Stimulated activated CD8-positive, alpha-beta memory T cell treated with anti-CD3 and anti-CD28 coated beads, Interleukin-7, amount 100 ng/mL, for 48 hours (primary cell): ENCODE measurements at regions not wholly inside any gene's neighbourhood (a gene's known extent, or its start where the extent isn't known, plus 50 kb on each side); places are given as distances from the start of the nearest gene placed in this dataset.
"Not testable (repeated sequence)": the region's sequence is repeated elsewhere in the genome, so short reads cannot be mapped to it uniquely, and the experiment has no call there.

Source experiments
- DNase-seq, 2 donors: peaks; one replicate each; pipeline ENCODE4 v3.0.0-alpha.2; 2020; ENCODE audit warnings: low read depth in 1 of 2; ENCODE audit errors: extremely low read depth in 1 of 2

DNA sequence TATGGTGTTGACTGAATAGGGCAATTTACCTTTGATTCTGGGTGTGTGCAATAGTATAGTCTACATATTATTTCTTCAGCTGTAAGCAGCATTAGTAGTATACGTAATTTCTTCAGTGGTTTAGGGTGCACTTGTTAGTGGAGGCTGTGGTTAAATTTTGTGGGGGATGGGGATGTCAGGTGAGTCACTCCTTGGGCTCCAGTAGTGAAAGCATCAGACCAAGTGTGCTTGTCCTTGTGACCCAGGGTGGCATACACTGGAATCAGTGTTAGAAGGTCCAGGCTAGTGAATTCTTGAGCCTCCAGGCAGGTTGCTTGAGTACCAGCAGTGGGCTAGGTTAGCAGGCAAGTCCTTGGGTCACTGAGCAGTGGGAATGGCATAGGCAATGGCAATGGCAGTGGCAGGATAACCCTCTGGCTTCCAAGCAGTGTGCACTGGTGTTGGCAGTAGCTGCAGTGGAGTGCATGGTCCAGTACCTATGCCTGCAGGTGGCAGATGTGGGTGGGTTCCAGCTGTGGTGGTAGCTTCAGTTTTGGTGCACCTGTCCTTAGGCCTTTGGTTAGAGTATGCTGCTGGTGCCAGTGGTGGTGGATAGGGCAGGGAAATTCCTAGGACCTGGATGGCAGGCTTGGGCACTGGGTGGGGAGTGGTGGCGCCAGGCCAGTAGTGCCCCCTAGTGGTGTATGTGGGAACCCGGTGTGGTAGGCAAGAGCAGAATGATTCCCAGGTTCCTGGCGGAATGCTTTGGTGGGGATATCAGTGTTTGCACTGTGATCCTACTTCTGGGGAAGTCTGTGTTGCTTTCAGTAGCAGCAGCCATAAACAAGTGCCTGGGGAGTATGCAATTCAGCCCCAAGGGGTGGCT, 531.0 kb downstream of the SMARCA1 start:
- DNase-seq = no peak

- DNase-seq = no peak
Observed at GRCh38 chrX:128975745-128976144, 547.5 kb downstream of the SMARCA1 start.

GRCh38 chrX:128973033-128973432, 550.3 kb downstream of the SMARCA1 start:
- no peak for DNase-seq

DNA sequence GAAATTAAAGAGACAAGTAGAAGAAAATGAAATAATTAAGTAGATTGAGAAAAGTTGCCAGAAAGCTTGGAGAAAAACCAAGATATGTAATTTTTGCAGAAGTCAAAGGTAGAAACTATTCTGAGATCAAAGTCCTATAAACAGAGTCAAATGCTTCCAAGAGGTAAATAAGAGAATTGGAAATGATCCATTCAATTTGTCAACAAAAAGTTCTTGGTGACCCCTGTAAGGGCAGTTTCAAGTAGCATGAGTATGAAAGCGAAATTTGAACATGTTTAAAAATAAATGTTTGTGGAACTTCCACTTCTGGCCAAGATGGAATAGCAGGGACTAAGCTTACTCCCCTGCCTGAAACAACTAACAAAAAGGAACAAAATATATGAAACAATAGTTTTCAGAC, 562.0 kb downstream of the SMARCA1 start:
- no peak for DNase-seq

GRCh38 chrX:128954697-128955096, 568.6 kb downstream of the SMARCA1 start:
- DNase-seq = not testable (repeated sequence)

GRCh38 chrX:128931071-128931470, 592.2 kb downstream of the SMARCA1 start:
- no peak for DNase-seq

DNA sequence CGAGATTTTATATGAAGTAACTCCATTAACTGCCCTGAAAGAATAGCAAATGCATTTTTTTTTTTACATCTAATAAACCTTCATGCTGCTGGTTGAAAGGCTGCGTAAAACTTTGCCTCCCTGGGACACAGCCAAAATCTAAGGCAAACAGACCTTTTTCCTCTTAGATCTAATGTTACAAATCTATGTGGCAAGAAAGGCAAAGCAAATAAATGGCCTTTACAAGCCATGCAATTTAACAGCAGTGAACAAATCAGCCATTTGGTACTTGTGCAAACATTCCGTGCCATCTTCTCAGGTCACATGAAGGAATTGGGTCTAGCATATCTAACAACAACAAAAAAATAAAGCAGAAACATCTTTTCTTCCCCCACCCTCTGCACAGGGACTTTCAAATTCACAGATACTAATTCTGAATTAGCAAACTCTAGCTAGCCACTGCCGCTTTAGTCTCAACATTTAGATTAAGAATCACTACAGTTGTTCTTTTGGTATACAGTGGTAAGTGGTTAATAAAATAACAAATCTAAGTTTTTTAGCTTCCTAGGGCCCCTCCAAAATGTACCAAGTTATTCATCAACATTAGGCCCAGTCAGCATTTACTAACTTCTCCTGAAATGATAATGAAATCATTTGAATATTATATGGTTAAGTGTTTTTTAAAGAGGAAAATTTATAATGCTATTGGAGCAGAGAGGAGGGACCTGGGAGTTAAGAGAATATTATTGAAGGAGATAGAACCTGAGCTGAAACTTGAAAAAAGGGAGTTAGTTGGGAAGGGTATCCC, 593.8 kb downstream of the SMARCA1 start:
- no peak for DNase-seq

DNA sequence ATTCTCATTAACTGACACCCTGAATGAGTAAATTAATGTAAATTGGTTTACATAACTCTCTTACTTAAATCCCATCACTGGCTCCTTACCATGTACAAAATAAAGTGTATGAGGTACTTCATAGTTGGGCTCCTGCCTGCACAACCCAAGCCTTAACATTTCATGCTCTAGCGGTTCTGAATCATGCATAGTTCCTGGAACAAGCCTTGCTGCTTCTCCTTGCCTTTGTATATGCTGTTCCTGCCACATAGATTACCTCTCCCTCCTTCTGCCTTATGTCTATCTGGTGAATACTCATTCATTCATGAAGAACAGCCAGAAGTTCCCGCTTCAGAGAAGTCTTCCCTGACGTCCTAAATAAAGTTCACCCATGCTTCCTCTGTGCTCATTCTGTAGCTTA, 594.7 kb downstream of the SMARCA1 start:
- no peak for DNase-seq

DNA sequence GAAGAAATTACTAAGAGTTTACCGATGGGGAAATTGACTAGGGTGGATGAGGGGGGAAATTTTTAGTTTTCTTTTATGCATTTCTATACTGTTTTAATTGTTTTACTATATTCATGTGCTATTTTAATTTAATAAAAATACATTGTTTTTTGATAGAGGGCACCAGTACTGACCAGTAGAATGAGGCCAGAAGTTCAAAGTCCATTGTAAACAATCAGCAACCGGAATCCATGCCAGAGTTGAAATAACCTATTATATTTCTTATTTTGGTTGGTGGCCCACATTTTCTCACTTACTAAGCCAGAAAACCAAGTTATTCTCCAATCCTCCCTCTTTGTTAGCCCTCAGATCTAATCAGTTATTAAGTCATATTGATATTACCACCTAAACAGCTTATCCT, 595.9 kb downstream of the SMARCA1 start:
- DNase-seq = no peak

DNA sequence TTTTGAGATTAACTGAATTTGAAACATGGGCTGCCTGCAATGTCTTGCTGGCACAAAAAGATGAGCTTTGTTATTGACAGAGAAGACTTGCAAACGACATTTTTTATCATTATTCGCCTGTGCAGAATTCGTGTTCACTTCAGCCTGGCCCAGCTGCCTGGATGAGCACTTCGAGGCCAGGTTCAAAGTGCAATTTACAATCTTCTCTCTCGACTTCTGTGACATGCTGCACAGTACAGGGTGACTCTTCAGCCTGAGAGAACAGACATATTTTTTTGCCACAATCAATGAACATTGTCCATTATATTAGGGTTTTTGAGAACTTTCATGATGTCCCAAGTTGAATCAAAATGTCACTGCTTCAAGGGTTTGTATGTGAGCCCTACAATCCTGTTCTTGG, 616.5 kb downstream of the SMARCA1 start:
- DNase-seq = no peak

DNA sequence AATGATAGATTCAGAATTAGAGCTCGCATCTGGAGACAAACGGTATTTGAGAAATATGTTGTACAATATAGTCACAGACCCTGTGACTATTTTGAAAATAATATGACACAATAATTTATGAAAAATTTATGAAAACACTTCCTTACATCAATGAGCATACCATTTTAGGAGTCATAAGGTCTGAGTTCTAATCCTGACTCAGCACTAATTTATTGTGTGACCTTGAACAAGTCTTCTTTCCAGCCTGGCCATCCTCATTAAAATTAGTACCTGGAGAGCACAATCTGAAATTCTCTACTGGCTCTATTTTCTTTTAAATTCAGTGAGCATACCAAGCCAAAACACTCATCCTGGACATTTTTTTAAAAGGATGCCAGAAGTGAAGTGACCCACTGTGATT, 622.3 kb downstream of the SMARCA1 start:
- DNase-seq = no peak

- DNase-seq = no peak
Observed at GRCh38 chrX:128897621-128898020, 625.7 kb downstream of the SMARCA1 start.

DNA sequence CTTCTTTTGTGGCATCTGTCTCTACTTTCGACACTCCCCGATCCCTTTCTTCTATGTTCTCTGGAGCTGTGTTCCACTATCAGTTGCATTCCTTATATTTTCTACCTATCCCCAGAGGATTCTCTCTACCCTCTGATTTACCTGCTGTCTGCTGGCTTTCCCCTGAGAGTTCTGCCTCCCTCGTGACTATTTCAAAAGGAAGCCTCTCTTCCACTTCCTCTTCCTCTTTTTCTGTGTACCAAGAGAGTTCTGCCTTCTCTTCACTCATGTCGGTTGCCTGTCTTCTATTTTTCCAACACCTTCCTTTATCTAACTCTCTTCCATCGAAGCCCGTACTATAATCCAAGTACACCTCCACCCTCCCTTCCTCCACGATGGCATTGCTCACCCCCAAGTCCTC, 631.7 kb downstream of the SMARCA1 start:
- no peak for DNase-seq

GRCh38 chrX:128884430-128884829, 638.9 kb downstream of the SMARCA1 start:
- no peak for DNase-seq

DNA sequence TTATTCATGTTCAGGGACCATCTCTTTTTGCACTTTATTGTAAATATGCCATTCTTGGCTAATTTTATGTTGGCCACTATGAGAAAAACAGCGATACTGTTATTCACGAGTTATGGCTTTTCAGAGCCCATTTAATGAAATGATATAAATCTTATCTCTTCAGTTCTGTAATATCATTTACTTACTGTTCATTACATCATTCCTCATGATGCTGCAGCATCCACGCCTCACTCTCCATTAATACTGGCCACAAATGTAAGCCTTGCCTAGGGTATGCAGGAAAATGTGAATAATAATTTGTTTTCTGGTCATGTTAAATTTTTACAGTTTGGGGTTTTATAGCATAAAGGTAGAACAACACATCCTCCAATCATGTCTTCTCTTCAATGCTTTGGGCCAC, 639.6 kb downstream of the SMARCA1 start:
- DNase-seq = no peak

GRCh38 chrX:128870361-128870760, 652.9 kb downstream of the SMARCA1 start:
- DNase-seq = no peak

GRCh38 chrX:128862557-128862956, 660.7 kb downstream of the SMARCA1 start:
- DNase-seq = no peak

DNA sequence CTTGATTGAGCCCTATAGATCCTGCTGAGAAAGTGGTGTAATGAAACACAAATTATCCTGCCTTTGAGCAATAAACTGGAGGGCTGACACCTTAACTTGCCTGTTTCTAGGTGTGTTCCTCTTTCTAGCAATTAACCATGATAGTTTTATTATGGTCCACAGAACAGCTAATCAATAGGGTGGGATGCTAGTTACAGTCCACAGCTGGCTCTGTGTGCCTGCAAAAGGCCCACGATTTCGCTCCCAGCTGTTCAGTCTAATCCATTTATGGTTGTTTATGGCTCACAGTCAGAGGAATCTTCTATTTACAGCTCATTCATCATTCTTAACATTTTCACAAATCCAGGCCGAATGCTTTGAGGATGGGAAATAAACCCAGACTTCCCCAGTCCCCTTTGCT, 674.9 kb downstream of the SMARCA1 start:
- no peak for DNase-seq

DNA sequence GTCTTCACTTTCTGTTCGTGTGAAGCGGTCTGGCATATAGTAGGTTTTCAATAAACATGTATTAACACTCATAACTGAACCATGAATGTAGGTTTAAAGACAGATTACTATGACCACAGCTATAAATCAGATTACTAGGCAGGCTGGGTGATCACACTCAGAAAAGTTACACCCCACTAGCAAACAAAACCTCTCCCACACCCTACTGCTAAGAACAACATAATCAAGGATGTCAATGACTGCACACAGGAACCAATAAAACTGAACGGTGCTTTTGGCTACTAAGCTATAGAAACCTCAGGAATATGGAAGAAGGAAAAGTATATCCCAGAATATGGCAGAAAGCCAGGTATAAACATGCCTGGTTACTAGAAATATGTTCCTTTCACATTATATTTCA, 676.9 kb downstream of the SMARCA1 start:
- DNase-seq = no peak

GRCh38 chrX:128818690-128819089, 704.6 kb downstream of the SMARCA1 start:
- no peak for DNase-seq

GRCh38 chrX:128816919-128817318, 706.4 kb downstream of the SMARCA1 start:
- DNase-seq = no peak

- DNase-seq = no peak
Observed at GRCh38 chrX:128807367-128807766, 715.9 kb downstream of the SMARCA1 start.
